HCT116 (cell line): ENCODE measurements at regions not wholly inside any gene's neighbourhood (a gene's known extent, or its start where the extent isn't known, plus 50 kb on each side); places are given as distances from the start of the nearest gene placed in this dataset.

Source experiments
- ATAC-seq: fragments of 200-7000 bp; cut with Tn5 transposase; 2 replicates; pipeline ENCODE4 v1.9.1; 2020; ENCODE audit warnings: mild to moderate bottlenecking, moderate library complexity
- BruUV-seq: library from RNA; stranded (reverse); fragments of 400-500 nt; replicated peaks from 2 replicates; lab custom pipeline; 2021; lab: Mats Ljungman, UMichigan
- CTCF ChIA-PET: fragments of 300-600 bp; sonication (Branson Sonifier 250); formaldehyde crosslinking; loops from one replicate; lab custom pipeline; 2021; ENCODE audit warnings: antibody characterized with exemption; lab: Charles Lee
- POLR2A ChIA-PET: fragments of 300-600, 350-600 bp; sonication (Branson Sonifier 250); formaldehyde crosslinking; loops from one replicate; lab custom pipeline; 2021; ENCODE audit warnings: antibody characterized with exemption; lab: Charles Lee
- RAD21 ChIA-PET, 2 experiments: fragments of 300-600 bp; sonication (Branson Sonifier 250); formaldehyde crosslinking; loops; one replicate each; lab custom pipeline; 2023; ENCODE audit warnings: low total read pairs in 2 of 2; ENCODE audit not compliant: uncharacterized antibody in 2 of 2, unreplicated experiment in 2 of 2, low non-redundant PET in 1 of 2; lab: Charles Lee
- DNase-seq: peaks from one replicate; pipeline ENCODE4 v3.0.0-alpha.2; 2010; ENCODE audit warnings: low read depth, low spot score
- H2AFZ ChIP-seq: fragments of 200-600 bp; shearing (Covaris generic), sonication (generic); 2 replicates; pipeline ENCODE4 v1.6.1; 2017; ENCODE audit warnings: low read depth, mixed run types, mixed read lengths, antibody characterized with exemption, low read length; ENCODE audit not compliant: poor library complexity, severe bottlenecking
- H3K27ac ChIP-seq: 2 replicates; pipeline ENCODE4 v1.5.1; 2012; ENCODE audit warnings: low read depth, low read length
- H3K27me3 ChIP-seq: fragments of 200-600 bp; sonication (generic); 2 replicates; pipeline ENCODE4 v1.6.1; 2016; ENCODE audit warnings: mixed run types, low read length, mixed read lengths; ENCODE audit not compliant: insufficient read depth
- H3K36me3 ChIP-seq, 2 experiments: fragments of 200-500 bp in 1 of 2; fragments of 200-600 bp in 1 of 2; sonication (Bioruptor generic) in 1 of 2; sonication (generic) in 1 of 2; 2 replicates each; pipeline versions ENCODE4 v1.5.1 to v1.6.1; 2014 to 2016; ENCODE audit warnings: low read length in 2 of 2, inconsistent platforms in 1 of 2, mixed read lengths in 1 of 2, mixed run types in 1 of 2; ENCODE audit not compliant: insufficient read depth in 2 of 2, control insufficient read depth in 1 of 2
- H3K4me1 ChIP-seq, 2 experiments: fragments of 200-600 bp in 1 of 2; sonication (generic) in 1 of 2; 2 replicates each; pipeline versions ENCODE4 v1.5.1 to v1.6.1; 2012 to 2017; ENCODE audit warnings: low read length in 2 of 2, inconsistent platforms in 1 of 2, mild to moderate bottlenecking in 1 of 2, mixed read lengths in 1 of 2, mixed run types in 1 of 2, moderate library complexity in 1 of 2; ENCODE audit not compliant: insufficient read depth in 2 of 2, control insufficient read depth in 1 of 2
- H3K4me2 ChIP-seq: fragments of 200-600 bp; sonication (generic); 2 replicates; pipeline ENCODE4 v1.6.1; 2017; ENCODE audit warnings: mixed run types, low read length, mixed read lengths
- H3K4me3 ChIP-seq, 2 experiments: fragments of 200-600 bp in 1 of 2; sonication (generic) in 1 of 2; replicated peaks in 1 of 2; 2 replicates each; pipeline ENCODE4 v1.5.1; 2011 to 2016; ENCODE audit warnings: low read length in 2 of 2, control low read depth in 1 of 2, low read depth in 1 of 2, mild to moderate bottlenecking in 1 of 2, mixed read lengths in 1 of 2, mixed run types in 1 of 2
- H3K79me2 ChIP-seq: fragments of 200-600 bp; sonication (generic); 2 replicates; pipeline ENCODE4 v1.6.1; 2017; ENCODE audit warnings: mild to moderate bottlenecking, mixed run types, low read length, moderate library complexity, mixed read lengths; ENCODE audit not compliant: insufficient read depth
- H3K9ac ChIP-seq: fragments of 200-600 bp; sonication (generic); 2 replicates; pipeline ENCODE4 v1.6.1; 2016; ENCODE audit warnings: low read length, mixed read lengths
- H3K9me2 ChIP-seq: fragments of 200-600 bp; sonication (generic), shearing (Covaris generic); 2 replicates; pipeline ENCODE4 v1.6.1; 2017; ENCODE audit warnings: mixed run types, mild to moderate bottlenecking, moderate library complexity; ENCODE audit not compliant: insufficient read depth
- H3K9me3 ChIP-seq, 2 experiments: fragments of 200-500 bp in 1 of 2; fragments of 200-600 bp in 1 of 2; sonication (Bioruptor generic) in 1 of 2; sonication (generic) in 1 of 2; 2 replicates each; pipeline ENCODE4 v1.6.1; 2014 to 2017; ENCODE audit warnings: low read length in 2 of 2, mixed read lengths in 2 of 2, inconsistent platforms in 1 of 2, low read depth in 1 of 2, mild to moderate bottlenecking in 1 of 2, mixed run types in 1 of 2, moderate library complexity in 1 of 2; ENCODE audit not compliant: control insufficient read depth in 1 of 2, insufficient read depth in 1 of 2
- H4K20me1 ChIP-seq: fragments of 200-600 bp; sonication (generic), shearing (Covaris generic); 2 replicates; pipeline ENCODE4 v1.6.1; 2017; ENCODE audit warnings: mixed run types, mild to moderate bottlenecking, moderate library complexity; ENCODE audit not compliant: insufficient read depth
- CBX3 ChIP-seq: IDR thresholded peaks from 2 replicates; pipeline ENCODE4 v1.6.1; 2012; ENCODE audit warnings: low read depth
- CEBPB ChIP-seq: IDR thresholded peaks from 2 replicates; pipeline ENCODE4 v1.6.1; 2012; ENCODE audit warnings: low read depth
- EGR1 ChIP-seq: IDR thresholded peaks from 2 replicates; pipeline ENCODE4 v1.6.1; 2012; ENCODE audit warnings: low read depth
- EZH2phosphoT487 ChIP-seq: fragments of 200-600 bp; IDR thresholded peaks from 2 replicates; pipeline ENCODE4 v1.6.1; 2018; ENCODE audit warnings: antibody characterized with exemption, borderline replicate concordance
- FOSL1 ChIP-seq: IDR thresholded peaks from 2 replicates; pipeline ENCODE4 v1.6.1; 2012; ENCODE audit warnings: low read depth
- JUND ChIP-seq: IDR thresholded peaks from 2 replicates; pipeline ENCODE4 v1.6.1; 2012
- POLR2A ChIP-seq: IDR thresholded peaks from 2 replicates; pipeline ENCODE4 v1.7.0; 2011; ENCODE audit warnings: borderline replicate concordance; ENCODE audit not compliant: insufficient read depth, insufficient read length; ENCODE audit errors: extremely low read depth
- POLR2AphosphoS5 ChIP-seq: IDR thresholded peaks from 2 replicates; pipeline ENCODE4 v1.6.1; 2011; ENCODE audit warnings: mild to moderate bottlenecking, low read depth, low read length, moderate library complexity
- RAD21 ChIP-seq: IDR thresholded peaks from 2 replicates; pipeline ENCODE4 v1.6.1; 2012; ENCODE audit warnings: low read depth, mild to moderate bottlenecking
- SIN3A ChIP-seq: IDR thresholded peaks from 2 replicates; pipeline ENCODE4 v1.6.1; 2012; ENCODE audit warnings: low read depth
- SP1 ChIP-seq: IDR thresholded peaks from 2 replicates; pipeline ENCODE4 v1.6.1; 2012; ENCODE audit warnings: low read depth
- SRF ChIP-seq: IDR thresholded peaks from 2 replicates; pipeline ENCODE4 v1.6.1; 2012; ENCODE audit warnings: low read depth
- TCF7L2 ChIP-seq: IDR thresholded peaks from 2 replicates; pipeline ENCODE4 v1.7.0; 2011; ENCODE audit warnings: borderline replicate concordance, inconsistent platforms; ENCODE audit not compliant: insufficient read depth, insufficient read length; ENCODE audit errors: extremely low read depth
- YY1 ChIP-seq: IDR thresholded peaks from 2 replicates; pipeline ENCODE4 v1.6.1; 2011; ENCODE audit warnings: low read length, low read depth, moderate library complexity, mild to moderate bottlenecking; ENCODE audit not compliant: insufficient replicate concordance; ENCODE audit errors: extremely low read depth
- ZFX ChIP-seq: fragments of 450-650 bp; IDR thresholded peaks from 2 replicates; pipeline ENCODE4 v1.6.1; 2017
- ZNF274 ChIP-seq: fragments of 200-500 bp; sonication (Bioruptor generic); IDR thresholded peaks from 2 replicates; pipeline ENCODE4 v1.6.1; 2014; ENCODE audit warnings: mild to moderate bottlenecking, low read depth, low read length, inconsistent platforms
- intact Hi-C: fragments of 100-400 bp; cut with micrococcal nuclease; formaldehyde crosslinking; loops from 2 replicates; pipeline ENCODE4 v1.10.0; 2022
- TF ChIP-seq, protein P1 (sequence below): IDR thresholded peaks from 2 replicates; pipeline ENCODE4 v1.6.1; 2012
- TF ChIP-seq, protein P2 (sequence below): IDR thresholded peaks from 2 replicates; pipeline ENCODE4 v1.6.1; 2012
- TF ChIP-seq, protein P3 (sequence below): IDR thresholded peaks from 2 replicates; pipeline ENCODE4 v1.6.1; 2012; ENCODE audit warnings: low read depth

- Histone ChIP-seq H3K4me3 (no peak overlapping the region), H3K36me3 (no peaks in the 10 kb centered on the region), H4K20me1 (no peaks in the 10 kb centered on the region), H3K79me2 (no peaks in the 10 kb centered on the region), H3K9me2 (no peaks in the 10 kb centered on the region), H3K27me3 (no peaks in the 10 kb centered on the region), H2AFZ (no peak overlapping the region), H3K4me1 (no peaks in the 10 kb centered on the region), H3K9ac (no peak overlapping the region), H3K27ac (no peak overlapping the region), H3K4me2 (no peak overlapping the region), H3K9me3 (peaks cover 6 to 17% of the 10 kb centered on the region in 2 experiments; a peak in 2 of 4 replicates)
- no peak for DNase-seq
- ATAC-seq = no peak
- TF ChIP-seq FOSL1 (no peak), ZFX (no peak), TCF7L2 (no peak), POLR2A (no peak)
- TF ChIP-seq, protein P1, sequence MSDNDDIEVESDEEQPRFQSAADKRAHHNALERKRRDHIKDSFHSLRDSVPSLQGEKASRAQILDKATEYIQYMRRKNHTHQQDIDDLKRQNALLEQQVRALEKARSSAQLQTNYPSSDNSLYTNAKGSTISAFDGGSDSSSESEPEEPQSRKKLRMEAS = no peak
- ChIA-PET CTCF (no interaction called here), RAD21 (no interaction called here), POLR2A (no interaction called here)
- intact Hi-C loops = no loop called here
- BruUV-seq = no TSS peak
Measured at GRCh38 chr4:58061967-58062366, 951.8 kb upstream of the IGFBP7 start.

GRCh38 chr4:58050439-58050838 is 940.3 kb upstream of the IGFBP7 start:
- Histone ChIP-seq H3K79me2 (no peaks in the 10 kb centered on the region), H3K4me2 (no peak overlapping the region), H3K9me3 (peaks cover 9 to 22% of the 10 kb centered on the region in 2 experiments; a peak in 3 of 4 replicates), H3K4me1 (no peaks in the 10 kb centered on the region), H3K27ac (no peak overlapping the region), H3K36me3 (no peaks in the 10 kb centered on the region), H2AFZ (no peak overlapping the region), H3K9ac (no peak overlapping the region), H3K4me3 (no peak overlapping the region), H3K9me2 (no peaks in the 10 kb centered on the region), H4K20me1 (no peaks in the 10 kb centered on the region), H3K27me3 (no peaks in the 10 kb centered on the region)
- ATAC-seq (no peak), DNase-seq (no peak)
- ChIA-PET POLR2A (no interaction called here), RAD21 (no interaction called here), CTCF (no interaction called here)
- intact Hi-C loops = no loop called here
- BruUV-seq = no TSS peak
- TF ChIP-seq ZNF274 (no peak), CEBPB (no peak), CBX3 (no peak), TCF7L2 (no peak), POLR2AphosphoS5 (no peak), JUND (no peak), SP1 (no peak), SIN3A (no peak), RAD21 (no peak), EZH2phosphoT487 (no peak), YY1 (no peak), ZFX (no peak), FOSL1 (no peak), SRF (no peak), POLR2A (no peak), EGR1 (no peak)
- TF ChIP-seq, protein P2, sequence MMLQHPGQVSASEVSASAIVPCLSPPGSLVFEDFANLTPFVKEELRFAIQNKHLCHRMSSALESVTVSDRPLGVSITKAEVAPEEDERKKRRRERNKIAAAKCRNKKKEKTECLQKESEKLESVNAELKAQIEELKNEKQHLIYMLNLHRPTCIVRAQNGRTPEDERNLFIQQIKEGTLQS = no peak
- TF ChIP-seq, protein P3, sequence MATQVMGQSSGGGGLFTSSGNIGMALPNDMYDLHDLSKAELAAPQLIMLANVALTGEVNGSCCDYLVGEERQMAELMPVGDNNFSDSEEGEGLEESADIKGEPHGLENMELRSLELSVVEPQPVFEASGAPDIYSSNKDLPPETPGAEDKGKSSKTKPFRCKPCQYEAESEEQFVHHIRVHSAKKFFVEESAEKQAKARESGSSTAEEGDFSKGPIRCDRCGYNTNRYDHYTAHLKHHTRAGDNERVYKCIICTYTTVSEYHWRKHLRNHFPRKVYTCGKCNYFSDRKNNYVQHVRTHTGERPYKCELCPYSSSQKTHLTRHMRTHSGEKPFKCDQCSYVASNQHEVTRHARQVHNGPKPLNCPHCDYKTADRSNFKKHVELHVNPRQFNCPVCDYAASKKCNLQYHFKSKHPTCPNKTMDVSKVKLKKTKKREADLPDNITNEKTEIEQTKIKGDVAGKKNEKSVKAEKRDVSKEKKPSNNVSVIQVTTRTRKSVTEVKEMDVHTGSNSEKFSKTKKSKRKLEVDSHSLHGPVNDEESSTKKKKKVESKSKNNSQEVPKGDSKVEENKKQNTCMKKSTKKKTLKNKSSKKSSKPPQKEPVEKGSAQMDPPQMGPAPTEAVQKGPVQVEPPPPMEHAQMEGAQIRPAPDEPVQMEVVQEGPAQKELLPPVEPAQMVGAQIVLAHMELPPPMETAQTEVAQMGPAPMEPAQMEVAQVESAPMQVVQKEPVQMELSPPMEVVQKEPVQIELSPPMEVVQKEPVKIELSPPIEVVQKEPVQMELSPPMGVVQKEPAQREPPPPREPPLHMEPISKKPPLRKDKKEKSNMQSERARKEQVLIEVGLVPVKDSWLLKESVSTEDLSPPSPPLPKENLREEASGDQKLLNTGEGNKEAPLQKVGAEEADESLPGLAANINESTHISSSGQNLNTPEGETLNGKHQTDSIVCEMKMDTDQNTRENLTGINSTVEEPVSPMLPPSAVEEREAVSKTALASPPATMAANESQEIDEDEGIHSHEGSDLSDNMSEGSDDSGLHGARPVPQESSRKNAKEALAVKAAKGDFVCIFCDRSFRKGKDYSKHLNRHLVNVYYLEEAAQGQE = no peak
- TF ChIP-seq, protein P1 = no peak
